GM12878 (cell line): ENCODE measurements at regions not wholly inside any gene's neighbourhood (a gene's known extent, or its start where the extent isn't known, plus 50 kb on each side); places are given as distances from the start of the nearest gene placed in this dataset.

ENCODE experiments used
- ASH2L ChIP-seq: fragments of 300-600, 200-600 bp; sonication (generic); IDR thresholded peaks from 2 replicates; pipeline ENCODE4 v1.6.1; 2017; ENCODE audit warnings: low read depth, mild to moderate bottlenecking, borderline replicate concordance
- EED ChIP-seq: sonication (generic); IDR thresholded peaks from 2 replicates; pipeline ENCODE4 v1.6.1; 2016; ENCODE audit warnings: antibody characterized with exemption, low read depth
- MLLT1 ChIP-seq: fragments of 450-650 bp; IDR thresholded peaks from 2 replicates; pipeline ENCODE4 v1.6.1; 2016; ENCODE audit warnings: mild to moderate bottlenecking
- NR2C2 ChIP-seq: IDR thresholded peaks from 2 replicates; pipeline ENCODE4 v1.6.1; 2011; ENCODE audit warnings: borderline replicate concordance, low read depth; ENCODE audit not compliant: control insufficient read depth, insufficient read length
- POLR2AphosphoS5 ChIP-seq: IDR thresholded peaks from 2 replicates; pipeline ENCODE4 v1.6.1; 2011; ENCODE audit warnings: mild to moderate bottlenecking, low read length, inconsistent platforms
- YY1 ChIP-seq: IDR thresholded peaks from 2 replicates; pipeline ENCODE4 v1.6.1; 2011; ENCODE audit warnings: low read depth, mild to moderate bottlenecking, low read length
- TF ChIP-seq, protein P1 (sequence below): IDR thresholded peaks from 2 replicates; pipeline ENCODE4 v1.6.1; 2012; ENCODE audit warnings: low read depth, low read length, improper control_type of control experiment
- TF ChIP-seq, protein P2 (sequence below), 3 experiments: IDR thresholded peaks in 2 of 3; conservative IDR thresholded peaks in 1 of 3; 2 replicates each; pipeline ENCODE4 v1.5.1; 2011; ENCODE audit warnings: low read depth in 3 of 3, low read length in 3 of 3, mild to moderate bottlenecking in 3 of 3, control low read depth in 2 of 3, moderate library complexity in 2 of 3, inconsistent platforms in 1 of 3, mixed read lengths in 1 of 3; ENCODE audit not compliant: control insufficient read depth in 2 of 3, insufficient read depth in 1 of 3; ENCODE audit errors: extremely low read depth in 1 of 3
- TF ChIP-seq, protein P3 (sequence below): IDR thresholded peaks from 2 replicates; pipeline ENCODE4 v1.6.1; 2012; ENCODE audit warnings: mild to moderate bottlenecking, low read depth, low read length

DNA sequence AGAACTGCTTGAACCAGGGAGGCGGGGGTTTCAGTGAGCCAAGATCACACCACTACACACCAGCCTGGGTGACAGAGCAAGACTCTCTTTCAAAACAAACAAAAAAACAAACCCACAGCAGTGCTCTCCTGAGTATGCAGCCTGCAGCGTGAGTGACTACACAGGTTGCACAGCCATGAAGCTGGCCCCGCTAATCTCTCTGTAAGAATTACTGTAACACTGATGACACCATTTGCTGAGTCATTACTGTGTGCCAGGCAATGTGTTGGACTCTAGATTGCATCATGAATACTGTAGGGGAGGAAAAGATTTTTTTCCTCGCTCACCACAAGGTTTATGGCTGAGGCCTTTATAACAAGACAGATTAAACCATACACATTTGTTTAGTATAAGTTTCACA, 118.6 kb upstream of the ATP8B1 start:
- no peak for TF ChIP-seq YY1
- no peak for TF ChIP-seq EED
- no peak for TF ChIP-seq NR2C2
- TF ChIP-seq, protein P1, sequence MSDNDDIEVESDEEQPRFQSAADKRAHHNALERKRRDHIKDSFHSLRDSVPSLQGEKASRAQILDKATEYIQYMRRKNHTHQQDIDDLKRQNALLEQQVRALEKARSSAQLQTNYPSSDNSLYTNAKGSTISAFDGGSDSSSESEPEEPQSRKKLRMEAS, result no peak
- no peak for TF ChIP-seq POLR2AphosphoS5
- TF ChIP-seq, protein P2, sequence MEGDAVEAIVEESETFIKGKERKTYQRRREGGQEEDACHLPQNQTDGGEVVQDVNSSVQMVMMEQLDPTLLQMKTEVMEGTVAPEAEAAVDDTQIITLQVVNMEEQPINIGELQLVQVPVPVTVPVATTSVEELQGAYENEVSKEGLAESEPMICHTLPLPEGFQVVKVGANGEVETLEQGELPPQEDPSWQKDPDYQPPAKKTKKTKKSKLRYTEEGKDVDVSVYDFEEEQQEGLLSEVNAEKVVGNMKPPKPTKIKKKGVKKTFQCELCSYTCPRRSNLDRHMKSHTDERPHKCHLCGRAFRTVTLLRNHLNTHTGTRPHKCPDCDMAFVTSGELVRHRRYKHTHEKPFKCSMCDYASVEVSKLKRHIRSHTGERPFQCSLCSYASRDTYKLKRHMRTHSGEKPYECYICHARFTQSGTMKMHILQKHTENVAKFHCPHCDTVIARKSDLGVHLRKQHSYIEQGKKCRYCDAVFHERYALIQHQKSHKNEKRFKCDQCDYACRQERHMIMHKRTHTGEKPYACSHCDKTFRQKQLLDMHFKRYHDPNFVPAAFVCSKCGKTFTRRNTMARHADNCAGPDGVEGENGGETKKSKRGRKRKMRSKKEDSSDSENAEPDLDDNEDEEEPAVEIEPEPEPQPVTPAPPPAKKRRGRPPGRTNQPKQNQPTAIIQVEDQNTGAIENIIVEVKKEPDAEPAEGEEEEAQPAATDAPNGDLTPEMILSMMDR (IDR thresholded peaks at IDR 0.05 in 2 of 3, conservative IDR thresholded peaks at IDR 0.05 in 1 of 3; ENCODE audit: control insufficient read depth in 2 of 3, extremely low read depth in 1 of 3, insufficient read depth in 1 of 3, low read depth in 3 of 3, low read length in 3 of 3), result no peak
- no peak for TF ChIP-seq MLLT1
- no peak for TF ChIP-seq ASH2L
- TF ChIP-seq, protein P3, sequence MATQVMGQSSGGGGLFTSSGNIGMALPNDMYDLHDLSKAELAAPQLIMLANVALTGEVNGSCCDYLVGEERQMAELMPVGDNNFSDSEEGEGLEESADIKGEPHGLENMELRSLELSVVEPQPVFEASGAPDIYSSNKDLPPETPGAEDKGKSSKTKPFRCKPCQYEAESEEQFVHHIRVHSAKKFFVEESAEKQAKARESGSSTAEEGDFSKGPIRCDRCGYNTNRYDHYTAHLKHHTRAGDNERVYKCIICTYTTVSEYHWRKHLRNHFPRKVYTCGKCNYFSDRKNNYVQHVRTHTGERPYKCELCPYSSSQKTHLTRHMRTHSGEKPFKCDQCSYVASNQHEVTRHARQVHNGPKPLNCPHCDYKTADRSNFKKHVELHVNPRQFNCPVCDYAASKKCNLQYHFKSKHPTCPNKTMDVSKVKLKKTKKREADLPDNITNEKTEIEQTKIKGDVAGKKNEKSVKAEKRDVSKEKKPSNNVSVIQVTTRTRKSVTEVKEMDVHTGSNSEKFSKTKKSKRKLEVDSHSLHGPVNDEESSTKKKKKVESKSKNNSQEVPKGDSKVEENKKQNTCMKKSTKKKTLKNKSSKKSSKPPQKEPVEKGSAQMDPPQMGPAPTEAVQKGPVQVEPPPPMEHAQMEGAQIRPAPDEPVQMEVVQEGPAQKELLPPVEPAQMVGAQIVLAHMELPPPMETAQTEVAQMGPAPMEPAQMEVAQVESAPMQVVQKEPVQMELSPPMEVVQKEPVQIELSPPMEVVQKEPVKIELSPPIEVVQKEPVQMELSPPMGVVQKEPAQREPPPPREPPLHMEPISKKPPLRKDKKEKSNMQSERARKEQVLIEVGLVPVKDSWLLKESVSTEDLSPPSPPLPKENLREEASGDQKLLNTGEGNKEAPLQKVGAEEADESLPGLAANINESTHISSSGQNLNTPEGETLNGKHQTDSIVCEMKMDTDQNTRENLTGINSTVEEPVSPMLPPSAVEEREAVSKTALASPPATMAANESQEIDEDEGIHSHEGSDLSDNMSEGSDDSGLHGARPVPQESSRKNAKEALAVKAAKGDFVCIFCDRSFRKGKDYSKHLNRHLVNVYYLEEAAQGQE, result no peak
